A549 (cell line): ENCODE measurements at regions not wholly inside any gene's neighbourhood (a gene's known extent, or its start where the extent isn't known, plus 50 kb on each side); places are given as distances from the start of the nearest gene placed in this dataset.

Experiments
- ATAC-seq, 2 experiments: fragments of 200-7000 bp in 1 of 2; fragments of >200 bp in 1 of 2; cut with Nextera tagmentation in 1 of 2; cut with Tn5 transposase in 1 of 2; 3 replicates each; pipeline versions ENCODE4 v1.8.0 to v1.9.1; 2018 to 2020; ENCODE audit warnings: mild to moderate bottlenecking in 1 of 2, moderate library complexity in 1 of 2
- CTCF ChIA-PET: fragments of 300-600 bp; sonication (Branson Sonifier 250); formaldehyde crosslinking; extraction: SDS; loops from one replicate; lab custom pipeline; 2021; ENCODE audit warnings: antibody characterized with exemption, inconsistent platforms; lab: Yijun Ruan, JAX
- POLR2A ChIA-PET: fragments of 350-600 bp; formaldehyde crosslinking; extraction: SDS; loops from one replicate; lab custom pipeline; 2021; ENCODE audit warnings: antibody characterized with exemption, inconsistent platforms; lab: Yijun Ruan, JAX
- DNase-seq, 2 experiments: peaks; one replicate each; pipeline versions ENCODE4 v3.0.0 to v3.0.0-alpha.2; 2011 to 2016; ENCODE audit warnings: low read depth in 1 of 2, low spot score in 1 of 2
- FAIRE-seq: peaks from 2 replicates; lab custom pipeline; 2011; peaks lifted over from hg19 to GRCh38; lab: Jason Lieb, UNC
- H3K27ac ChIP-seq, 2 experiments: fragments of >200 bp; sonication (Bioruptor Twin); formaldehyde crosslinking; 3 replicates each; pipeline ENCODE4 v1.5.1; 2016 to 2017
- H3K4me1 ChIP-seq: fragments of >200 bp; sonication (Bioruptor Twin); formaldehyde crosslinking; 3 replicates; pipeline ENCODE4 v1.6.1; 2016
- H3K4me2 ChIP-seq: fragments of >200 bp; sonication (Bioruptor Twin); formaldehyde crosslinking; 3 replicates; pipeline ENCODE4 v1.6.1; 2016
- H3K4me3 ChIP-seq: fragments of >200 bp; sonication (Bioruptor Twin); formaldehyde crosslinking; 3 replicates; pipeline ENCODE4 v1.5.1; 2016
- H3K9me3 ChIP-seq: fragments of >200 bp; sonication (Bioruptor Twin); formaldehyde crosslinking; 3 replicates; pipeline ENCODE4 v1.6.1; 2016
- BCL3 ChIP-seq: fragments of >200 bp; sonication (Bioruptor Twin); formaldehyde crosslinking; IDR thresholded peaks from 3 replicates; pipeline ENCODE4 v1.6.1; 2016
- CHD4 ChIP-seq: fragments of 200-600 bp; sonication (generic); IDR thresholded peaks from 2 replicates; pipeline ENCODE4 v1.6.1; 2016; ENCODE audit warnings: antibody characterized with exemption, mild to moderate bottlenecking, borderline replicate concordance
- EHF ChIP-seq: fragments of 250-450 bp; sonication (Bioruptor Pico); IDR thresholded peaks from 2 replicates; pipeline ENCODE4 v1.5.0; 2020; ENCODE audit warnings: mild to moderate bottlenecking
- FOSL2 ChIP-seq, 2 experiments: fragments of 450-650 bp in 1 of 2; fragments of >200 bp in 1 of 2; sonication (Bioruptor Twin) in 1 of 2; formaldehyde crosslinking; IDR thresholded peaks; 2 replicates each; pipeline versions ENCODE4 v1.5.0 to v1.6.1; 2016 to 2020; ENCODE audit warnings: mild to moderate bottlenecking in 1 of 2, moderate library complexity in 1 of 2
- FOXS1 ChIP-seq: fragments of 250-450 bp; sonication (Bioruptor Pico); IDR thresholded peaks from 2 replicates; pipeline ENCODE4 v1.5.0; 2020; ENCODE audit warnings: mild to moderate bottlenecking, moderate library complexity
- JUNB ChIP-seq: fragments of >200 bp; sonication (Bioruptor Twin); formaldehyde crosslinking; IDR thresholded peaks from 2 replicates; pipeline ENCODE4 v1.6.1; 2016
- MAFK ChIP-seq: fragments of 450-650 bp; IDR thresholded peaks from 2 replicates; pipeline ENCODE4 v1.6.1; 2014; ENCODE audit not compliant: partially characterized antibody
- RAD21 ChIP-seq, 2 experiments: fragments of >200 bp in 1 of 2; sonication (Bioruptor Twin) in 1 of 2; formaldehyde crosslinking in 1 of 2; IDR thresholded peaks in 1 of 2; conservative IDR thresholded peaks in 1 of 2; 2 replicates in 1 of 2; 3 replicates in 1 of 2; pipeline ENCODE4 v1.6.1; 2012 to 2018; ENCODE audit warnings: inconsistent platforms in 1 of 2
- REST ChIP-seq: fragments of 200-600 bp; sonication (generic); IDR thresholded peaks from 2 replicates; pipeline ENCODE4 v1.6.1; 2016; ENCODE audit warnings: antibody characterized with exemption, mild to moderate bottlenecking, moderate library complexity
- RFX5 ChIP-seq: fragments of 450-650 bp; IDR thresholded peaks from 2 replicates; pipeline ENCODE4 v1.7.1; 2014; ENCODE audit warnings: antibody characterized with exemption, mild to moderate bottlenecking, moderate library complexity
- USF2 ChIP-seq: fragments of 450-650 bp; IDR thresholded peaks from 2 replicates; pipeline ENCODE4 v1.6.1; 2014; ENCODE audit warnings: antibody characterized with exemption
- WGBS: methylation state at CpG from one replicate; pipeline ENCODE4 v1.1.6; 2017; ENCODE audit errors: missing lambda C conversion rate; 5-methylcytosine and 5-hydroxymethylcytosine counted together

- Histone ChIP-seq H3K27ac (peak overlapping the region in 1 of 2 experiments; percentile 47; a peak in 2 of 6 replicates), H3K9me3 (no peaks in the 10 kb centered on the region), H3K4me2 (no peak overlapping the region), H3K4me3 (no peak overlapping the region), H3K4me1 (peaks cover 21% of the 10 kb centered on the region)
- ChIA-PET CTCF (interaction anchor here (1.0 to 3.0 kb wide), 5 partner anchors 8 to 139 kb away, joined by 3 to 15 read pairs (median 4); partner anchors contain the start of gene TPM1), POLR2A (interaction anchor here (1.4 kb wide), 1 partner anchor 12 kb away, joined by 6 read pairs; no protein-coding TSS in a partner anchor)
- WGBS = 79% methylated on average over 3 of the region's 3 CpGs
- no peak for DNase-seq
- ATAC-seq = no peak
- no peak for TF ChIP-seq FOSL2 (IDR thresholded peaks at IDR 0.05)
- TF ChIP-seq FOSL2 (CRISPR knock-in tag; IDR thresholded peaks at IDR 0.05) = 0 out of 2 replicates have a peak, but pooled peaks have one; percentile 13
- TF ChIP-seq RAD21 (conservative IDR thresholded peaks at IDR 0.05 in 1 of 2, IDR thresholded peaks at IDR 0.05 in 1 of 2) = 0 out of 5 replicates have a peak, but pooled peaks of 1 of the 2 experiments have one; percentile 16
- no peak for TF ChIP-seq EHF (CRISPR knock-in tag)
- no peak for TF ChIP-seq CHD4
- FAIRE-seq = no peak
Measured at GRCh38 chr15:62909257-62909656, 133.3 kb upstream of the TPM1 start.

- ATAC-seq (peak in 1 of 2 experiments; percentile 49; a peak in 3 of 6 replicates), FAIRE-seq (peak; percentile 13), DNase-seq (no peak)
- Histone ChIP-seq H3K4me1 (peaks cover 12% of the 10 kb centered on the region), H3K4me3 (no peak overlapping the region), H3K9me3 (no peaks in the 10 kb centered on the region), H3K27ac (peak overlapping the region in 1 of 2 experiments; percentile 34; a peak in 2 of 6 replicates), H3K4me2 (no peak overlapping the region)
- CTCF ChIA-PET = interaction anchor here (0.8 to 3.5 kb wide), 16 partner anchors 9 to 182 kb away, joined by 3 to 18 read pairs (median 4); no protein-coding TSS in a partner anchor
- POLR2A ChIA-PET = no interaction called here
- WGBS = 92% methylated on average over 3 of the region's 3 CpGs
- peak; percentile 42 for TF ChIP-seq MAFK
- TF ChIP-seq REST = no peak
Measured at GRCh38 chr15:62912282-62912681, 130.3 kb upstream of the TPM1 start.

- DNase-seq (peak in 1 of 2 experiments; percentile 39), FAIRE-seq (peak; percentile 77), ATAC-seq (peak; percentile 89 to 92)
- Histone ChIP-seq H3K4me1 (peaks cover 12% of the 10 kb centered on the region), H3K4me3 (no peak overlapping the region), H3K9me3 (no peaks in the 10 kb centered on the region), H3K27ac (peak overlapping the region in 1 of 2 experiments; percentile 34; a peak in 2 of 6 replicates), H3K4me2 (no peak overlapping the region)
- ChIA-PET CTCF (interaction anchor here (0.8 to 3.5 kb wide), 16 partner anchors 10 to 181 kb away, joined by 3 to 18 read pairs (median 4); no protein-coding TSS in a partner anchor), POLR2A (no interaction called here)
- 63% methylated on average over 5 of the region's 5 CpGs for WGBS
- TF ChIP-seq FOXS1 (CRISPR knock-in tag) = no peak
- TF ChIP-seq USF2 = no peak
- TF ChIP-seq RAD21 (conservative IDR thresholded peaks at IDR 0.05 in 1 of 2, IDR thresholded peaks at IDR 0.05 in 1 of 2) = 0 out of 5 replicates have a peak, but pooled peaks of 1 of the 2 experiments have one; percentile 12
- no peak for TF ChIP-seq RFX5
- no peak for TF ChIP-seq BCL3
- no peak for TF ChIP-seq JUNB
Measured at GRCh38 chr15:62912808-62913207, 129.7 kb upstream of the TPM1 start.
